ENCODE measurements at regions not wholly inside any gene's neighbourhood (a gene's known extent, or its start where the extent isn't known, plus 50 kb on each side); places are given as distances from the start of the nearest gene placed in this dataset.

GRCh38 chr7:116384936-116385635 lies 114.5 kb upstream of the CAV2 start:
- H3K9me3 Mint-ChIP-seq: no peaks in the 10 kb centered on the region
- H3K27me3 Mint-ChIP-seq: peaks cover 5% of the 10 kb centered on the region
- H3K4me3 Mint-ChIP-seq: no peak overlapping the region
- H3K27ac Mint-ChIP-seq: no peak overlapping the region
- no peaks in the 10 kb centered on the region for H3K4me1 Mint-ChIP-seq (ENCODE audit: low read depth)
- no peaks in the 10 kb centered on the region for H3K36me3 Mint-ChIP-seq (ENCODE audit: low read depth)
- DNase-seq: no peak

GRCh38 chr7:116386674-116387073 lies 112.9 kb upstream of the CAV2 start:
- H3K27ac Mint-ChIP-seq: no peak overlapping the region
- no peaks in the 10 kb centered on the region for H3K9me3 Mint-ChIP-seq
- no peaks in the 10 kb centered on the region for H3K4me1 Mint-ChIP-seq (ENCODE audit: low read depth)
- peaks cover 4% of the 10 kb centered on the region for H3K27me3 Mint-ChIP-seq
- no peaks in the 10 kb centered on the region for H3K36me3 Mint-ChIP-seq (ENCODE audit: low read depth)
- DNase-seq: no peak
- H3K4me3 Mint-ChIP-seq: no peak overlapping the region

- Mint-ChIP-seq H3K4me1 (ENCODE audit: low read depth) (no peaks in the 10 kb centered on the region), H3K4me3 (no peak overlapping the region), H3K36me3 (ENCODE audit: low read depth) (no peaks in the 10 kb centered on the region), H3K27ac (no peak overlapping the region), H3K9me3 (no peaks in the 10 kb centered on the region), H3K27me3 (peaks cover 11% of the 10 kb centered on the region)
- DNase-seq: no peak
Observed at GRCh38 chr7:116390363-116390762, 109.2 kb upstream of the CAV2 start.

- DNase-seq: no peak
- Mint-ChIP-seq H3K27me3 (peaks cover 13% of the 10 kb centered on the region), H3K4me3 (no peak overlapping the region), H3K36me3 (ENCODE audit: low read depth) (no peaks in the 10 kb centered on the region), H3K9me3 (peaks cover 2% of the 10 kb centered on the region), H3K27ac (no peak overlapping the region), H3K4me1 (ENCODE audit: low read depth) (no peaks in the 10 kb centered on the region)
Observed at GRCh38 chr7:116392806-116393205, 106.7 kb upstream of the CAV2 start.

GRCh38 chr7:116393654-116394053 lies 105.9 kb upstream of the CAV2 start:
- peaks cover 20% of the 10 kb centered on the region for H3K27me3 Mint-ChIP-seq

GRCh38 chr7:116394106-116394505 lies 105.4 kb upstream of the CAV2 start:
- Mint-ChIP-seq H3K4me3 (no peak overlapping the region), H3K27me3 (peaks cover 24% of the 10 kb centered on the region), H3K36me3 (ENCODE audit: low read depth) (no peaks in the 10 kb centered on the region), H3K27ac (no peak overlapping the region), H3K9me3 (peaks cover 4% of the 10 kb centered on the region), H3K4me1 (ENCODE audit: low read depth) (no peaks in the 10 kb centered on the region)
- no peak for DNase-seq

More at GRCh38 chr7:116393654-116394053, 105.9 kb upstream of the CAV2 start:
- peaks cover 4% of the 10 kb centered on the region for H3K9me3 Mint-ChIP-seq
- no peak overlapping the region for H3K27ac Mint-ChIP-seq
- H3K36me3 Mint-ChIP-seq (ENCODE audit: low read depth): no peaks in the 10 kb centered on the region
- H3K4me1 Mint-ChIP-seq (ENCODE audit: low read depth): no peaks in the 10 kb centered on the region
- H3K4me3 Mint-ChIP-seq: no peak overlapping the region
- no peak for DNase-seq

GRCh38 chr7:116395141-116395791 lies 104.3 kb upstream of the CAV2 start:
- no peak for DNase-seq
- H3K4me1 Mint-ChIP-seq (ENCODE audit: low read depth): no peaks in the 10 kb centered on the region
- peaks cover 19% of the 10 kb centered on the region for H3K27me3 Mint-ChIP-seq
- no peaks in the 10 kb centered on the region for H3K36me3 Mint-ChIP-seq (ENCODE audit: low read depth)
- no peak overlapping the region for H3K4me3 Mint-ChIP-seq
- H3K27ac Mint-ChIP-seq: no peak overlapping the region
- H3K9me3 Mint-ChIP-seq: peaks cover 4% of the 10 kb centered on the region

GRCh38 chr7:116398672-116399071 lies 100.9 kb upstream of the CAV2 start:
- H3K4me1 Mint-ChIP-seq (ENCODE audit: low read depth): no peaks in the 10 kb centered on the region
- H3K27me3 Mint-ChIP-seq: peaks cover 35% of the 10 kb centered on the region
- DNase-seq: no peak
- no peak overlapping the region for H3K27ac Mint-ChIP-seq
- peaks cover 4% of the 10 kb centered on the region for H3K9me3 Mint-ChIP-seq
- no peak overlapping the region for H3K4me3 Mint-ChIP-seq
- H3K36me3 Mint-ChIP-seq (ENCODE audit: low read depth): no peaks in the 10 kb centered on the region

- H3K27me3 Mint-ChIP-seq: peaks cover 45% of the 10 kb centered on the region
- DNase-seq: no peak
- no peak overlapping the region for H3K4me3 Mint-ChIP-seq
- no peaks in the 10 kb centered on the region for H3K36me3 Mint-ChIP-seq (ENCODE audit: low read depth)
- H3K27ac Mint-ChIP-seq: no peak overlapping the region
- H3K4me1 Mint-ChIP-seq (ENCODE audit: low read depth): no peaks in the 10 kb centered on the region
- peaks cover 4% of the 10 kb centered on the region for H3K9me3 Mint-ChIP-seq
Observed at GRCh38 chr7:116399819-116400218, 99.7 kb upstream of the CAV2 start.

GRCh38 chr7:116400522-116400921 lies 99.0 kb upstream of the CAV2 start:
- Mint-ChIP-seq H3K27ac (no peak overlapping the region), H3K36me3 (ENCODE audit: low read depth) (no peaks in the 10 kb centered on the region), H3K27me3 (peaks cover 46% of the 10 kb centered on the region), H3K9me3 (peaks cover 4% of the 10 kb centered on the region), H3K4me3 (no peak overlapping the region), H3K4me1 (ENCODE audit: low read depth) (no peaks in the 10 kb centered on the region)
- no peak for DNase-seq

- peaks cover 47% of the 10 kb centered on the region for H3K27me3 Mint-ChIP-seq
- H3K36me3 Mint-ChIP-seq (ENCODE audit: low read depth): no peaks in the 10 kb centered on the region
- no peak overlapping the region for H3K4me3 Mint-ChIP-seq
- peaks cover 4% of the 10 kb centered on the region for H3K9me3 Mint-ChIP-seq
- H3K4me1 Mint-ChIP-seq (ENCODE audit: low read depth): no peaks in the 10 kb centered on the region
- no peak overlapping the region for H3K27ac Mint-ChIP-seq
- no peak for DNase-seq
Observed at GRCh38 chr7:116401711-116402110, 97.8 kb upstream of the CAV2 start.

- no peaks in the 10 kb centered on the region for H3K4me1 Mint-ChIP-seq (ENCODE audit: low read depth)
- H3K9me3 Mint-ChIP-seq: no peaks in the 10 kb centered on the region
- no peak overlapping the region for H3K27ac Mint-ChIP-seq
- DNase-seq: no peak
- H3K27me3 Mint-ChIP-seq: peaks cover 47% of the 10 kb centered on the region
- H3K36me3 Mint-ChIP-seq (ENCODE audit: low read depth): no peaks in the 10 kb centered on the region
- no peak overlapping the region for H3K4me3 Mint-ChIP-seq
Observed at GRCh38 chr7:116403265-116403664, 96.3 kb upstream of the CAV2 start.

- no peak overlapping the region for H3K27ac Mint-ChIP-seq
- no peaks in the 10 kb centered on the region for H3K9me3 Mint-ChIP-seq
- DNase-seq: no peak
- no peaks in the 10 kb centered on the region for H3K4me1 Mint-ChIP-seq (ENCODE audit: low read depth)
- no peak overlapping the region for H3K4me3 Mint-ChIP-seq
- peaks cover 48% of the 10 kb centered on the region for H3K27me3 Mint-ChIP-seq
- no peaks in the 10 kb centered on the region for H3K36me3 Mint-ChIP-seq (ENCODE audit: low read depth)
Observed at GRCh38 chr7:116404389-116404788, 95.1 kb upstream of the CAV2 start.

- H3K27me3 Mint-ChIP-seq: peaks cover 47% of the 10 kb centered on the region
- H3K4me3 Mint-ChIP-seq: no peak overlapping the region
- DNase-seq: no peak
- H3K36me3 Mint-ChIP-seq (ENCODE audit: low read depth): no peaks in the 10 kb centered on the region
- H3K27ac Mint-ChIP-seq: no peak overlapping the region
- H3K9me3 Mint-ChIP-seq: no peaks in the 10 kb centered on the region
- no peaks in the 10 kb centered on the region for H3K4me1 Mint-ChIP-seq (ENCODE audit: low read depth)
Observed at GRCh38 chr7:116405810-116406209, 93.7 kb upstream of the CAV2 start.

GRCh38 chr7:116407165-116407564 lies 92.4 kb upstream of the CAV2 start:
- Mint-ChIP-seq H3K9me3 (no peaks in the 10 kb centered on the region), H3K27me3 (peaks cover 42% of the 10 kb centered on the region), H3K27ac (no peak overlapping the region), H3K4me1 (ENCODE audit: low read depth) (no peaks in the 10 kb centered on the region), H3K4me3 (no peak overlapping the region), H3K36me3 (ENCODE audit: low read depth) (no peaks in the 10 kb centered on the region)
- DNase-seq: no peak

Data from activated T-cell treated with anti-CD3 and anti-CD28 coated beads, Interleukin-2, amount 50 U/mL, for 24 hours (primary cell).